ENCODE measurements at regions not wholly inside any gene's neighbourhood (a gene's known extent, or its start where the extent isn't known, plus 50 kb on each side); places are given as distances from the start of the nearest gene placed in this dataset.

- no peak for DNase-seq (ENCODE audit: low read depth)
- TF ChIP-seq, protein P1, sequence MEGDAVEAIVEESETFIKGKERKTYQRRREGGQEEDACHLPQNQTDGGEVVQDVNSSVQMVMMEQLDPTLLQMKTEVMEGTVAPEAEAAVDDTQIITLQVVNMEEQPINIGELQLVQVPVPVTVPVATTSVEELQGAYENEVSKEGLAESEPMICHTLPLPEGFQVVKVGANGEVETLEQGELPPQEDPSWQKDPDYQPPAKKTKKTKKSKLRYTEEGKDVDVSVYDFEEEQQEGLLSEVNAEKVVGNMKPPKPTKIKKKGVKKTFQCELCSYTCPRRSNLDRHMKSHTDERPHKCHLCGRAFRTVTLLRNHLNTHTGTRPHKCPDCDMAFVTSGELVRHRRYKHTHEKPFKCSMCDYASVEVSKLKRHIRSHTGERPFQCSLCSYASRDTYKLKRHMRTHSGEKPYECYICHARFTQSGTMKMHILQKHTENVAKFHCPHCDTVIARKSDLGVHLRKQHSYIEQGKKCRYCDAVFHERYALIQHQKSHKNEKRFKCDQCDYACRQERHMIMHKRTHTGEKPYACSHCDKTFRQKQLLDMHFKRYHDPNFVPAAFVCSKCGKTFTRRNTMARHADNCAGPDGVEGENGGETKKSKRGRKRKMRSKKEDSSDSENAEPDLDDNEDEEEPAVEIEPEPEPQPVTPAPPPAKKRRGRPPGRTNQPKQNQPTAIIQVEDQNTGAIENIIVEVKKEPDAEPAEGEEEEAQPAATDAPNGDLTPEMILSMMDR (conservative IDR thresholded peaks at IDR 0.05; ENCODE audit: low read depth, low read length) = no peak
- H3K4me3 ChIP-seq (ENCODE audit: low read depth, low read length) = no peak overlapping the region
These were observed 473.9 kb upstream of the FZD8 start for GRCh38 chr10:36116040-36116439.

DNA sequence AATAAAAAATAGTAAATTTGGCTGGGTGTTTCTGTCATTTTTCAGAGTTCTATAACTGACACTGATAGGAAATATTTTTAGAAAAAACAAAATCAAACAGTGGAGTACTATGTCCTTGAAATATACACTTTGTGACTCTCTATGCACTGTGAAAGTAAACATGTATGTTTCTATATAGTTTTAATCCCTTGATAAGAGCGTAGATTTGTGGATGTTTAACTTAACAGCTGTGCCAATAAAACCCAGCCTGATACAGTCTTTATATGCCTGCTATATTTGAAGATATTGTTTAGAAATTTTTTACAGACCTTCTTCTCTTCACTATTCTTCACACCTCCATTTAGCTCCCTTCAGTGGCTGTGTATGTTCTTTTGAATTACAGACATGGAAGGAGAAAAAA lies 473.3 kb upstream of the FZD8 start:
- no peak for DNase-seq (ENCODE audit: low read depth)
- no peak overlapping the region for H3K4me3 ChIP-seq (ENCODE audit: low read depth, low read length)
- TF ChIP-seq, protein P1 (conservative IDR thresholded peaks at IDR 0.05; ENCODE audit: low read depth, low read length) = no peak

- no peak for DNase-seq (ENCODE audit: low read depth)
- H3K4me3 ChIP-seq (ENCODE audit: low read depth, low read length) = no peak overlapping the region
- TF ChIP-seq, protein P1 (conservative IDR thresholded peaks at IDR 0.05; ENCODE audit: low read depth, low read length) = no peak
These were observed 472.8 kb upstream of the FZD8 start for GRCh38 chr10:36114913-36115312.

DNA sequence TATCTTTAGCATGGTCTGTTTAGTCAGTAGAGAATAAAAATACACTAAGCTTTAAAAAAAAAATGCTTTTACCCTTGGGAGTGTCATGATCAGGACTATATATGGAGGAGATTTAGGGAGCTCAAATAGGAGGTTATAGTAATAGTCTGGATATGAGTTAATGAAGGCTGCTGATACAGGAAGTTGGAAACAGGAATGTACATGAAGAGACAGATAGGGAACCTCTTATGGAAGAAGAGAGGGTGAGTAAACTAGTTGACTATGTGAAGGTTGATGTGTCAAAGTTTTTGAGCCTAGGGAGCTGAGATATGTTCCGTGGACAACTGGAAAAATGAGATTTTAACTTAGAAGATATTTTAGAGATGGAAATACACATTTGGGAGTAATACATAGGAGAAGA lies 472.0 kb upstream of the FZD8 start:
- no peak overlapping the region for H3K4me3 ChIP-seq (ENCODE audit: low read depth, low read length)
- DNase-seq (ENCODE audit: low read depth) = no peak
- TF ChIP-seq, protein P1 (conservative IDR thresholded peaks at IDR 0.05; ENCODE audit: low read depth, low read length) = no peak

DNA sequence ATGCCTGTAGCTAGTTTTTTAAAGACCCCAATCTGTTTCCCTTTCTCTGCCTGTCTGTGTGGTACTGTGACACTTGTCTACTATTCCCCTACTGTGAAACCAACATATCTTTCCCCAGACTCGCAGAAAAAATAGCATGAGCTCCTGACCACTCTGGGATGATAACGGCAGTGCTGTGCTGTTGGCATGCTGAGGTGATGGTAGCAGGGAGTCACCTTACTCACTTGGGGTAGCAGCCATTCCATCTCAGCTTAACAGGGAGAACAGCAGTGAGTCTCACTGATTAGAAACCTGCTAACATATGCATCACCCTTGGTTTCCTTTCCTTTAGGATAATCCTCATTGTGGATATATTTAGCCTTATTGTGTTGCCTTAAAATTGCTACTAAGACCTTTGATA lies 469.6 kb upstream of the FZD8 start:
- TF ChIP-seq, protein P1 (conservative IDR thresholded peaks at IDR 0.05; ENCODE audit: low read depth, low read length) = no peak
- no peak overlapping the region for H3K4me3 ChIP-seq (ENCODE audit: low read depth, low read length)
- no peak for DNase-seq (ENCODE audit: low read depth)

- TF ChIP-seq, protein P1 (conservative IDR thresholded peaks at IDR 0.05; ENCODE audit: low read depth, low read length) = no peak
These were observed 468.0 kb upstream of the FZD8 start for GRCh38 chr10:36110097-36110496.

DNA sequence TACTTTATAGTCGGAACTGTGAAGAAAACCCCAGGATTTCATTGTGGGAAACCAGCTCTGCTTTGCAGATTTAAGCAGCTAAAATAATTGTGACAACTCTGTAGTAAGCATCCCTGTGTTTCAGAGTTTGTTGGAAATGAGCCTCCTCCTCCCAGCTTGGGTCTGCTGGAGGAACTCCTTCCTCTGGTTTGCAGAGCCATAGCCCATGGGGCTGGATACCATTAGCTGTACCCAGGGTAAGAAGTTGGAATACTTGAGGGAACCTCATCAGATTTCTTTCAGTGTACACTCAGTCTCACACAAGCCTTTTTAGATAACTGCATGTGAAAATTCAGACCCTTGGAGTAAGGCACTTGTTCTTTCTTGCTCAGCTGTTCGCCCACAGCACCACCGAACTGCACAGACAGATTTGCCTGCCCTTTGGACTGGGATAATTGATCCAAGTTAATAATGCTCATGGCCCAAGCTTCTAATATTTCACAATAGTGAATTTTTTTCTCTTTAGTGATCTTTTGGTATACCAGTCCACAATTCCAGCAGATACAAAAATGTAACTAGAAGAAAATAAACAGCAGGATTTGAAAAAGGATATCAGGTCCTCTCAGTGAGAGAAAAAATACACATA lies 467.4 kb upstream of the FZD8 start:
- DNase-seq (ENCODE audit: low read depth) = no peak
- no peak overlapping the region for H3K4me3 ChIP-seq (ENCODE audit: low read depth, low read length)
- TF ChIP-seq, protein P1 (conservative IDR thresholded peaks at IDR 0.05; ENCODE audit: low read depth, low read length) = no peak

More at GRCh38 chr10:36110097-36110496, 468.0 kb upstream of the FZD8 start:
- peak; percentile 7 for DNase-seq (ENCODE audit: low read depth)
- H3K4me3 ChIP-seq (ENCODE audit: low read depth, low read length) = no peak overlapping the region
